ENCODE measurements at regions not wholly inside any gene's neighbourhood (a gene's known extent, or its start where the extent isn't known, plus 50 kb on each side); places are given as distances from the start of the nearest gene placed in this dataset.
A peak's percentile ranks its signal among the peaks of the same experiment; 100 is the strongest.
"Not testable (repeated sequence)": the region's sequence is repeated elsewhere in the genome, so short reads cannot be mapped to it uniquely, and the experiment has no call there.

- no peak for DNase-seq
Measured at GRCh38 chrY:9118704-9119103, 218.6 kb upstream of the TSPY4 start.

DNA sequence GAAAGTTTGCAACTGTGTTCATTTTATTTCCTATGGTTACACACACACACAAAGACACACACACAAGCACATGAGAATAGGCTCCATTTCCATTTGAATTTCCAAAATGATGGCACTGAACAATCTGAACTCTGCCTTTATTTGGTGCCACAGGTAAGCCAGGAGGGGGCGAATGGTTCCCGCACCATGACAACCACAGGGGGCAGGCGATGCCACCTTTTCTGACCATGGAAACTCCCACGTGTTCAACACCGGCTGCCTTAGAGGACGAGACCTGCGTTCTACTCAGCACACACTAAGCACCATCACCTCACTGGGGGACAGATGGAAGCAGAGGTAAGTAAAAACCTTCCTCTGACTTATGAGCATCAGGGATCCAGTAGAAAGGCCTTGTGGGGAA is 212.6 kb upstream of the TSPY4 start:
- no peak for DNase-seq

GRCh38 chrY:9126545-9126944 is 210.7 kb upstream of the TSPY4 start:
- no peak for DNase-seq

- not testable (repeated sequence) for DNase-seq
Measured at GRCh38 chrY:9143366-9143765, 193.9 kb upstream of the TSPY4 start.

DNA sequence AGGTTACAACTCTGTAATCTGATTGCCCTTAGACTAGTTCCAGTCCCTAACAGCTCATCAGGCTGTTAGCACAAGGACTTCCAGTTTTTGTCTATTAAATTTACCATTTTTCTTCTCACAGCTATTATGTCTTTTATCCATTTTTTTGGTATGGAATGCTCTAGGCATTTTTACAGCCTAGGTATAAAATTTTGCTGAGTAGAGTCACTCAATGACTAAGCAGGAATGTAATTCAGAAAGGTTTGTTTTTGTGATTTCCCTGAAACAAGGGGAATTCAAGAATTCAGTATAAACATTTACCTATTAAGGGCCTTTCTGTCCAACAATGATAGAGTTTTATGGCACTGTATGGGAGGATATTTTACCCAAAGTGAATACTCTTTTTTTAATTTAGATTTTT is 182.7 kb upstream of the TSPY4 start:
- not testable (repeated sequence) for DNase-seq

DNA sequence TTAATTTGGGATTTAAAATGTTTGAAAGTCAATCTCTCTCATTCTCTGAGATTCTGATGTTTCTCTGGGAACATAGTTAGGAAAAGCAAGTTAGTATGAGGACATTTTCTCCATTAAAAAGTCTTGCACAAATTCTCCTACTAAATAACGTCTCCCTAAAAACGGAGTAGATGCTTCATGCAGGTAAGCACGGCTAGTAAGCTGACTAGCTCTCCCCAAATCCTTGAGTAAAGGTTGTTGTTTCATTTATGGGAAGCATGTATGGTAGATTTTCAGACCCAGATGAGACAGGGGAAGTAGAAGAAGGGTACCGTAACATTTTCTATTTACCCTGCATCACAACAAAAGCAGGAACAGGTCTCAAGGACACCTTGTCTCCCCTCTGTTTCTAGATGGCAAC is 181.5 kb upstream of the TSPY4 start:
- no peak for DNase-seq

- DNase-seq = no peak
Measured at GRCh38 chrY:9158616-9159015, 178.6 kb upstream of the TSPY4 start.

GRCh38 chrY:9160331-9160730 is 176.9 kb upstream of the TSPY4 start:
- DNase-seq = not testable (repeated sequence)

GRCh38 chrY:9160976-9161375 is 176.3 kb upstream of the TSPY4 start:
- DNase-seq = not testable (repeated sequence)

DNA sequence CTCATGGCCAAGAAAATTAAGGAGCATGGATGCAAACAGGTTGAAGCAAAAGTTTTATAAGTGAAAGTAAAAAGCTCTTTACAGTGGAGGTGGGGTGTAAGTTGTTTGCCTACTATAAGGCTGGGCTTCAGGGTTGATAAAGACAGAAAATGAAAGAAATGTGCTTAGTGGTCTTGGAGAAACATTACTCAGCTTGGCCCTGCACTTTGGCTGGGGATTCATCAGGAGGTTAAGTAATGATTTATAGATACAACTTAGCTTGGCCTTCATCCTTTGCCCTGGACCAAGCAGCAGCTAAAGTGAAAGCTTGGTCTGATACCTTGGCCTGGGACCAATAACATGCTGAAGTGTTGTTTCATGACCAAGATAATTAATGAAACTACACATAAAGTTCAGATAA is 175.3 kb upstream of the TSPY4 start:
- DNase-seq = not testable (repeated sequence)

DNA sequence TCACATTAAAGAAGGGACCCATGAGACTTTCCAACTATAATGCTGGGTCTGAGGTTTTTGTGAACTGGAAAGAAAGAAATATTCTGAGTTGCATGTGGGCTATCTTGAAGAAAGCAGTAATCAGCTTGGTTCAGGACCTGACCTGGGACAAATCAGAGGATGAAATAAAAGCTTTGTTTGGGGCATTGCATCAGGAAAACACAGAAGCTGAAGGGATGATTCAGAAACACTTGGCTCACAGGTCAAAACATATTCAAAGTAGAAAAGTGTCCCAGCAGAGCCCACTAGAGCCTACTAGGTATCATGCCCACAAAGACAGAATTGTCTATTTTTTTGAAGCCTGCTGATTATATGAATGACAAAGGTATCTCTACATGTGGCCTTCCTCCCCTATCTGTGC is 174.8 kb upstream of the TSPY4 start:
- DNase-seq = not testable (repeated sequence)

DNA sequence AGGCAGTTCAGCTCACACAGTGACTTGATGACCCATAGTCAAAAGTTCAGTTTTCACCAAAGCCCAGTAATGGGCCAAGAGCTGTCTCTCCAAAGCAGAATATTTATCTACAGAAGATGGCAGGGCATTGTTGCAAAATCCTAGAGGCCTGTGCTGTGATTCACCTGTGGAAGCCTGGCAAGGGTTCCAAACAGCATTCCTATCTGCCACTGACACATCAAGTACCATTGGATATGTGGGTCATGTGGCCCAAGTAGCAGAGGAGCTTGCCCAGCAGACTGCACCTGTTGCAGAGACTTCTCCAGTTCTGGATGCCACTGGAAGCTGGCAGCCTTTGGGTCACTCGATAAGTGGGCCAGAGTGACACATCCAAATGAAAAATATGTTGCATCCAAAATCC is 159.6 kb upstream of the TSPY4 start:
- not testable (repeated sequence) for DNase-seq

DNA sequence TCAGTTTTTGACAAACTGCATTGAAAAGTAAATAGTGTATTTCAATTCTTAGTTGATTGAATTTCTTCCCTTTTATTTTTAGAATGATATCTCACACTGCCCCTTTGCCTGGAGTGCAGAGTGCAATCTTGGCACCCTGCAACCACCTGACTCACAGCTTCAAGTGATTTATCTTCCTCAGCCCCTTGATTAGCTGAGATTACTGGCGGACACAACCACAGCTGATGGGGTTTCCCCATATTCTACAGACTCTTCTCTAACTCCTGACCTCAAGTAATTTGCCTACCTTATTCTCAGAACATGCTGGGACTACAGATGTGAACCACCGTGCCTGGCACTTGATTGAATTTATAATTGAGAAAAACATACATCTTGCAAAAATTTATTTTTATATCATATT is 152.4 kb upstream of the TSPY4 start:
- not testable (repeated sequence) for DNase-seq

- DNase-seq = not testable (repeated sequence)
Measured at GRCh38 chrY:9207082-9207481, 130.2 kb upstream of the TSPY4 start.

- DNase-seq = no peak
Measured at GRCh38 chrY:9226409-9226808, 110.9 kb upstream of the TSPY4 start.

GRCh38 chrY:9257255-9257654 is 80.0 kb upstream of the TSPY4 start:
- no peak for DNase-seq

DNA sequence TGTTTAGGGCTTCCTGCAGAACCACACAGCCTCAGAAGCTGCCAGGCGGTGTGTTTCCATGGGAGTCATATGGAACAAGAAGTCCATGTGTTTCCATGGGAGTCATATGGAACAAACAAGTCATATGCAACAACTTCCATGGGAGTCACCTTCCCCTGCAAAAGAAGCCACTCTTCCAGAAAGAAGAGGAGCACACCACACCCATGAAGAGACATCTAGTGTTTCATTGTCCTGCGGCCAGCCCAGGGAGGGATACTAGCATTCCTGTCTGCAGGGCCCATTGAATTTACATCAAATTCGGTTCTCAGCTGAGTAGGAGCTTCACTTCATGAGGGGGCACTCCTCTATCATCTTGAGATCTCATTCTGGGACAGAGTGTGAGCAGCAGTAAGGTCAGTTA is 79.5 kb upstream of the TSPY4 start:
- no peak for DNase-seq

- peak in 1 of 14 donors; percentile 24 for DNase-seq
Measured at GRCh38 chrY:9259368-9259767, 77.9 kb upstream of the TSPY4 start.

DNA sequence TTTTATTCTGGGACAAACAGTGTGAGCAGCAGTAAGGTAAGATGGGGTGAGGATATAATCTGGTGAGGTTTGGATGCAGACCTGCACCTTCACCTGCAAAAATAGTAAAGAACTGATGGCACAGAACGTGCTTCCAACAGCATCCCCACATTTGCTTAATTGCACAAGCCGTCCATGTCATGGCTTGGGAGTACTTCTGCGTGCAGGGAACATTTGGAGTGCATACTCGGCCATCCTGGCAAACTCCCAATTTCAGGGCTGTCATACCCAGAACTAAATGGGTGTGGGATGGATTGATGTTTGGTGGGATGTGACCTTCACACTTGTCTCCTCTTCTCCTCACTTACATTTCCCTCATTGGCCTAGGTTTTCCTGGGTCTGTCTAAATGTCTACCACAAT is 76.8 kb upstream of the TSPY4 start:
- no peak for DNase-seq

DNA sequence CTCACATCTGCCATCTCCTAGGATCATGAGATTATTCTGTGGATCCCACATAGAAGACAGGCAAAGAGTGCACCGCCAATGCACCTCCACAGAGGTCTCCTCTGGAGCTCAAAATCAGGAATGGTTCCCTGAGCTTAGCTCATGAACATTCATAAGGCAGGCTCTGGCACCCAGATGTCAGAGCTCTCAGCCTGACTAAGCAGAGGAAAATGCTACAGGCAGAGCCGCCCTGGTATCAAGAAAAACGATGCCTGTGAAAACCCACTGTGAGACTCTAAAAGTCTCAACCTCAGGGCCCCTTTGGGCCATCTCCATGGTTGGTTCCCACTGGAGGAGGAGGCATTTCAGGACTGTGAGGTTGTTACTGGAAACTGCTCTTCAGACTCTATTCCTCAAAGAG is 71.7 kb upstream of the TSPY4 start:
- no peak for DNase-seq

- DNase-seq = not testable (repeated sequence)
Measured at GRCh38 chrY:9270351-9270750, 66.9 kb upstream of the TSPY4 start.

GRCh38 chrY:9272847-9273246 is 64.4 kb upstream of the TSPY4 start:
- DNase-seq = not testable (repeated sequence)

DNA sequence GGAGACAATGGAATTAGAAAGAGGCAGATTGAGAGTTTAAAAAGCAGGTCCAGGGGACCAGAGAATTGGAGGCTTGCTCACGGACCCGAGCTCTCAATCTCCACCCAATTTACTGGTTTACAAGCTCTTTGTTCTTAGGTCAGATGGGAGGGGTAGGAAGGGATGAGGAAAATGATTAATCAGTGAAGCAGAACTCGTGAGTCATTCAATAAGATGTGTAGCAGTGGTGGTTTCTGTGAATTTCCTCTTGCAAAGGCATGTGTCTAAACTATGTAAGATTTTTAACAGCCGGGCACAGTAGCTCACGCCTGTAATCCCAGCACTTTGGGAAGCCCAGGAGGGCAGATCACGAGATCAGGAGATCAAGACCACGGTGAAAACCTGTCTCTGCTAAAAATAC is 58.4 kb upstream of the TSPY4 start:
- DNase-seq = not testable (repeated sequence)
